Activated CD8-positive, alpha-beta memory T cell treated with anti-CD3 and anti-CD28 coated beads, Interleukin-2, amount 10 ng/mL, durations not matched to agents 7 days and 5 days (primary cell): ENCODE measurements at regions not wholly inside any gene's neighbourhood (a gene's known extent, or its start where the extent isn't known, plus 50 kb on each side); places are given as distances from the start of the nearest gene placed in this dataset.

ENCODE experiments used
- ATAC-seq: fragments of 150-1000 bp; cut with Tn5 transposase; one replicate; pipeline ENCODE4 v1.10.0; 2021; ENCODE audit warnings: moderate library complexity
- CTCF ChIA-PET: fragments of 350-600 bp; sonication (Branson Sonifier 250); formaldehyde crosslinking; loops from one replicate; lab custom pipeline; 2021; ENCODE audit warnings: antibody characterized with exemption; lab: Charles Lee
- DNase-seq: peaks from one replicate; pipeline ENCODE4 v3.0.0-alpha.2; 2020
- H3K27ac Mint-ChIP-seq: one replicate; pipeline ENCODE4 v1.8.0; 2021; ENCODE audit warnings: mild to moderate bottlenecking, mixed read lengths
- H3K27me3 Mint-ChIP-seq: one replicate; pipeline ENCODE4 v1.8.0; 2021; ENCODE audit warnings: mixed read lengths
- H3K36me3 Mint-ChIP-seq: one replicate; pipeline ENCODE4 v1.8.0; 2021; ENCODE audit warnings: mild to moderate bottlenecking, mixed read lengths
- H3K4me1 Mint-ChIP-seq: one replicate; pipeline ENCODE4 v1.8.0; 2021; ENCODE audit warnings: mixed read lengths
- H3K4me3 Mint-ChIP-seq: one replicate; pipeline ENCODE4 v1.8.0; 2021; ENCODE audit warnings: mild to moderate bottlenecking, moderate library complexity, mixed read lengths
- H3K9me3 Mint-ChIP-seq: one replicate; pipeline ENCODE4 v1.8.0; 2022; ENCODE audit warnings: low read depth, mixed read lengths

GRCh38 chr6:133757335-133757734 lies 131.6 kb upstream of the TCF21 start:
- DNase-seq (no peak), ATAC-seq (no peak)
- no peaks in the 10 kb centered on the region for H3K9me3 Mint-ChIP-seq
- CTCF ChIA-PET, result no interaction called here
- no peaks in the 10 kb centered on the region for H3K36me3 Mint-ChIP-seq
- H3K4me1 Mint-ChIP-seq, result no peaks in the 10 kb centered on the region
- no peak overlapping the region for H3K4me3 Mint-ChIP-seq
- peaks cover 2% of the 10 kb centered on the region for H3K27me3 Mint-ChIP-seq
- no peak overlapping the region for H3K27ac Mint-ChIP-seq

- no peak overlapping the region for H3K27ac Mint-ChIP-seq
- H3K36me3 Mint-ChIP-seq, result no peaks in the 10 kb centered on the region
- H3K9me3 Mint-ChIP-seq, result no peaks in the 10 kb centered on the region
- H3K27me3 Mint-ChIP-seq, result peaks cover 2% of the 10 kb centered on the region
- no peak for ATAC-seq
- CTCF ChIA-PET, result no interaction called here
- no peaks in the 10 kb centered on the region for H3K4me1 Mint-ChIP-seq
- DNase-seq, result no peak
- no peak overlapping the region for H3K4me3 Mint-ChIP-seq
Measured at GRCh38 chr6:133758815-133759335, 130.0 kb upstream of the TCF21 start.

- H3K4me1 Mint-ChIP-seq, result no peaks in the 10 kb centered on the region
- H3K36me3 Mint-ChIP-seq, result no peaks in the 10 kb centered on the region
- peaks cover 2% of the 10 kb centered on the region for H3K27me3 Mint-ChIP-seq
Measured at GRCh38 chr6:133759524-133759923, 129.4 kb upstream of the TCF21 start.

GRCh38 chr6:133761706-133762105 lies 127.2 kb upstream of the TCF21 start:
- Mint-ChIP-seq H3K9me3 (no peaks in the 10 kb centered on the region), H3K4me3 (no peak overlapping the region)
- CTCF ChIA-PET, result no interaction called here

More at GRCh38 chr6:133759524-133759923, 129.4 kb upstream of the TCF21 start:
- ATAC-seq, result no peak
- H3K9me3 Mint-ChIP-seq, result no peaks in the 10 kb centered on the region
- no peak overlapping the region for H3K27ac Mint-ChIP-seq
- H3K4me3 Mint-ChIP-seq, result no peak overlapping the region
- CTCF ChIA-PET, result no interaction called here
- no peak for DNase-seq

GRCh38 chr6:133764008-133764753 lies 124.7 kb upstream of the TCF21 start:
- ATAC-seq (no peak), DNase-seq (no peak)
- Mint-ChIP-seq H3K4me1 (no peaks in the 10 kb centered on the region), H3K36me3 (no peaks in the 10 kb centered on the region), H3K4me3 (no peak overlapping the region), H3K27me3 (no peaks in the 10 kb centered on the region), H3K27ac (no peak overlapping the region), H3K9me3 (no peaks in the 10 kb centered on the region)
- CTCF ChIA-PET, result no interaction called here

More at GRCh38 chr6:133761706-133762105, 127.2 kb upstream of the TCF21 start:
- ATAC-seq (no peak), DNase-seq (no peak)
- peaks cover 2% of the 10 kb centered on the region for H3K27me3 Mint-ChIP-seq
- H3K27ac Mint-ChIP-seq, result no peak overlapping the region
- H3K4me1 Mint-ChIP-seq, result no peaks in the 10 kb centered on the region
- no peaks in the 10 kb centered on the region for H3K36me3 Mint-ChIP-seq

GRCh38 chr6:133764754-133765208 lies 124.1 kb upstream of the TCF21 start:
- no peaks in the 10 kb centered on the region for H3K9me3 Mint-ChIP-seq
- ATAC-seq, result no peak
- no peaks in the 10 kb centered on the region for H3K36me3 Mint-ChIP-seq

GRCh38 chr6:133767357-133767970 lies 121.4 kb upstream of the TCF21 start:
- Mint-ChIP-seq H3K4me3 (no peak overlapping the region), H3K36me3 (no peaks in the 10 kb centered on the region), H3K27ac (no peak overlapping the region), H3K4me1 (no peaks in the 10 kb centered on the region), H3K27me3 (no peaks in the 10 kb centered on the region), H3K9me3 (no peaks in the 10 kb centered on the region)
- no peak for ATAC-seq
- CTCF ChIA-PET, result no interaction called here
- no peak for DNase-seq

More at GRCh38 chr6:133764754-133765208, 124.1 kb upstream of the TCF21 start:
- Mint-ChIP-seq H3K27ac (no peak overlapping the region), H3K27me3 (no peaks in the 10 kb centered on the region), H3K4me1 (no peaks in the 10 kb centered on the region), H3K4me3 (no peak overlapping the region)
- CTCF ChIA-PET, result no interaction called here
- DNase-seq, result no peak

GRCh38 chr6:133768656-133769295 lies 120.1 kb upstream of the TCF21 start:
- H3K27me3 Mint-ChIP-seq, result no peaks in the 10 kb centered on the region
- CTCF ChIA-PET, result no interaction called here
- no peak for ATAC-seq

GRCh38 chr6:133769463-133769862 lies 119.5 kb upstream of the TCF21 start:
- CTCF ChIA-PET, result no interaction called here
- DNase-seq (no peak), ATAC-seq (no peak)

More at GRCh38 chr6:133768656-133769295, 120.1 kb upstream of the TCF21 start:
- H3K27ac Mint-ChIP-seq, result no peak overlapping the region
- H3K9me3 Mint-ChIP-seq, result no peaks in the 10 kb centered on the region
- no peaks in the 10 kb centered on the region for H3K4me1 Mint-ChIP-seq
- DNase-seq, result no peak
- no peak overlapping the region for H3K4me3 Mint-ChIP-seq
- H3K36me3 Mint-ChIP-seq, result no peaks in the 10 kb centered on the region

GRCh38 chr6:133772567-133772966 lies 116.3 kb upstream of the TCF21 start:
- CTCF ChIA-PET, result no interaction called here
- ATAC-seq (no peak), DNase-seq (no peak)
- Mint-ChIP-seq H3K4me1 (no peaks in the 10 kb centered on the region), H3K9me3 (no peaks in the 10 kb centered on the region), H3K27me3 (no peaks in the 10 kb centered on the region), H3K27ac (no peak overlapping the region), H3K36me3 (no peaks in the 10 kb centered on the region), H3K4me3 (no peak overlapping the region)

More at GRCh38 chr6:133769463-133769862, 119.5 kb upstream of the TCF21 start:
- Mint-ChIP-seq H3K36me3 (no peaks in the 10 kb centered on the region), H3K4me3 (no peak overlapping the region), H3K27me3 (no peaks in the 10 kb centered on the region), H3K27ac (no peak overlapping the region), H3K9me3 (no peaks in the 10 kb centered on the region), H3K4me1 (no peaks in the 10 kb centered on the region)

- ATAC-seq, result no peak
- H3K4me1 Mint-ChIP-seq, result no peaks in the 10 kb centered on the region
- H3K4me3 Mint-ChIP-seq, result no peak overlapping the region
- no peak for DNase-seq
- H3K9me3 Mint-ChIP-seq, result no peaks in the 10 kb centered on the region
- no peak overlapping the region for H3K27ac Mint-ChIP-seq
- CTCF ChIA-PET, result no interaction called here
- no peaks in the 10 kb centered on the region for H3K27me3 Mint-ChIP-seq
- no peaks in the 10 kb centered on the region for H3K36me3 Mint-ChIP-seq
Measured at GRCh38 chr6:133773776-133774175, 115.1 kb upstream of the TCF21 start.

GRCh38 chr6:133774356-133774755 lies 114.6 kb upstream of the TCF21 start:
- Mint-ChIP-seq H3K4me3 (no peak overlapping the region), H3K27ac (no peak overlapping the region), H3K36me3 (no peaks in the 10 kb centered on the region), H3K27me3 (no peaks in the 10 kb centered on the region), H3K4me1 (no peaks in the 10 kb centered on the region), H3K9me3 (no peaks in the 10 kb centered on the region)
- DNase-seq (no peak), ATAC-seq (no peak)
- CTCF ChIA-PET, result no interaction called here

- CTCF ChIA-PET, result no interaction called here
- Mint-ChIP-seq H3K36me3 (no peaks in the 10 kb centered on the region), H3K4me1 (no peaks in the 10 kb centered on the region), H3K27me3 (no peaks in the 10 kb centered on the region), H3K4me3 (no peak overlapping the region), H3K9me3 (no peaks in the 10 kb centered on the region), H3K27ac (no peak overlapping the region)
- ATAC-seq (no peak), DNase-seq (no peak)
Measured at GRCh38 chr6:133778414-133779130, 110.3 kb upstream of the TCF21 start.
